Inferior parietal cortex (tissue), 1 donor: ENCODE measurements at regions not wholly inside any gene's neighbourhood (a gene's known extent, or its start where the extent isn't known, plus 50 kb on each side); places are given as distances from the start of the nearest gene placed in this dataset.

Experiments
- DNase-seq: peaks from one replicate; pipeline ENCODE4 v3.0.0-alpha.2; 2016; ENCODE audit errors: extremely low spot score

DNA sequence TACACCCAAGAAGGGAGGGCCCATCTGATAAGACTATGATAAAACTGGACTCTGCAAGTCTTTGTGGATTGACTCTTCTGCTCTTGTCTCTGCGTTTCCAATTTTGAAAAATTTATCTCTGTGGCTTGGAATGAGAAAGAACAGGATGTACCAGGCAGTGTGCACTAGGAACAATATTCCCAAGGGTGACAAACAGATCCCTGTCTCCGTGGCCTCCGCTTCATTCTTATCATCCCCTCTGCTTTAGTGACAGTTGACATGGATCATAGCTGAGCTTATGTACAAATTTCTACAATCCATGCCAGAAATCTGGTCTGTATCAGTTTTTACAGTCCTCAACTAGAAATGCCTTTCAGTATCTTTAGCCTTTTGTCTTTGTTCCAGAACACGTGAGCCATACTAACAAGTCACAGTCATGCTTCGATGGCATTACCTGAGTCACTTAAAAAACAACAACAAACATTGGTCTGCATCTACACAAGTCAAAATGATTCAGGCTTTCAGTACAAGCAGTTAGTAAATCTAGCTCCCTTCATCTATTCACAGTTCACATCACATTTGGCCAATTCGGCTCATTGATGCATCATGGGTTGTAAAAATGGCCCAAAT lies 393.6 kb upstream of the CELF2 start:
- DNase-seq, result no peak

DNA sequence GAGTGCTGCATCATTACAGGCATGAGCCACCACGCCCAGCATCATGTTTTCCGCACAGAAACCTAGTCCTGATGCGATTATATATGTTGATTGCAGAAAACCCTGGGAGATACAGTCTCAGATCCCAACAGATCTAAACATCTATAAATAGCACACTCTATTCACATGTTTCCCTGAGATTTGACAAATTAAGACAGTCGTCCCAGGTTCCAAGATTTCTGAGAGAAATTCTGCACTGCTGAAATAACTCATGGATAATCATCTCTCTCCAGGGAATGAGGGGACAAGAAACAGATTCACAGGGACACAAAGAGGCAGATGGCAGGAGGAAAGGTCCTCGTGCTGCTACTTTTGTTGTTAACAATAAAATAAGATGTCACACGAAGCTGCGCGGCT lies 393.1 kb upstream of the CELF2 start:
- no peak for DNase-seq

DNA sequence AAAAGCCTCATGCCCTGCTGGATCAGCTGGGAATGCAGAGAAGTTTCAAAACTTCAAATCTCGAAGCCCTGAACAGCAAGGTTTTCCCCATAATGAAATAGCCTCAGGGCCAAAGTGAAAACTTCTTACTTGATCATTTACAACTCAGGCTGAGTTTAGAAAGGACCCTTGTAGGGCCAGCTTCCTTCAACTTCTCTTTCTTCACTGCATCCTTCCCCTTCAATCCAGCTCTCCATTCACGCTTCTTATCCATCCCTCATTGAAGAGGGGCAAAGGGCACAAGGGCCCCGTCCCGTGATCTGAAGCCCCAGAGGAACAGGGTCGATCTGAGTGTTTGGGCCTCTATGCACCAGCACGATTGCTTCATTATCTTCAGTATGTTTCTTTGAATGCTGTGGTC lies 392.2 kb upstream of the CELF2 start:
- no peak for DNase-seq

DNA sequence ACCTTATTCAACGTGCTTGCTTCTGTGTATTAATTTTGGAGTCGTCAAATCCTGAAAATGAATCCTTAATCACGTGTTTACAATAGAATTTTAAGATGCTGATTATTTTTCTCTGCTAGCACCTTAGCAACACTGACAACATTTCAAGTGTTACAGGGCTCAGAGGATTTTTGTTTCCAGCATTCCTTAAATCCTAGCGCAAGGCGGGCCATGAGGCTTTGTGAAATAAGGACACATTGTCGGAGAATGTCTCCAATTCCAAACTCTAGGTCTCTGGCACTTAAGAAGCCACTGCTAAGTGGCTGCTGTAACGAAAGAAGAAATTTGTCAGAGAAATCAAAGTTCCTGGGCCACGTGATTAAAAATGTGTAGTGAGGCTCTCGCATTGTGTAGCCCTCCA lies 390.9 kb upstream of the CELF2 start:
- no peak for DNase-seq

DNA sequence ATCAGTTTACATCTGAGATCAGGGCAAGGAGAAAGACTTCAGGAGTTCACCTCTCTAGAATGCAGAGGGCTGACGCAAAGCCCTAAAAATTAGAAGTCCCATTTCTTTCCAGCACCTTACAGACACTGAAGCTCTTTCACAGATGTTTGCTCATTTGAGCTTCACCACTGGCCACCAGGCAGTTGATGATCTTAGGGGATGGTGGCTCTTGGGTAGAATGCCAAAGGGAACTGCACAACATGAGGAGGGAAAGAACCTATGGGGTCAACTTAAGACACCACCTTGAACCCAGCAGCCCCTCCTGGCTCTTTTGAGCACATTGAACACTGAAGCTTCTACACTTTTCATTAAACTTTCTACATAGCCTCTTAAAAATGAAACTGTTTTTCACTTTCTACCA lies 390.3 kb upstream of the CELF2 start:
- no peak for DNase-seq

DNA sequence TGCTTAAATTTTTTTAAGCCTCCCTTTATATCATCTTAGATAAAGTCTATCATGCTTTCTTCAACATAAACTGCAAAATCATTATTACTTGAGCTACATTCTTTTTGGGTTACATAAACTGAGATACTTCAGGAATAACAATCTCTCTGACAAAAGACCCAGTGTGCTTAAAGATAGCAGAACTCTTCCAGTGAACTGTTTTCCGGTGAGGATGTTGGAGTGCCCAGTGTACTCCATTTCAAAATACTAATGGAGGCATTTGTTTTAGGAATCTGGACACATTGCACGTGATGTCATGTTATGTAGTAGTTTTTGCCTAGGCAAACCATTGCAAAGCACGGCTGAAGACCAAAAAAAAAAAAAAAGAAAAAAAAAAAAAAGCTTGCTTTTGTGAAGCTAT lies 388.2 kb upstream of the CELF2 start:
- no peak for DNase-seq

DNA sequence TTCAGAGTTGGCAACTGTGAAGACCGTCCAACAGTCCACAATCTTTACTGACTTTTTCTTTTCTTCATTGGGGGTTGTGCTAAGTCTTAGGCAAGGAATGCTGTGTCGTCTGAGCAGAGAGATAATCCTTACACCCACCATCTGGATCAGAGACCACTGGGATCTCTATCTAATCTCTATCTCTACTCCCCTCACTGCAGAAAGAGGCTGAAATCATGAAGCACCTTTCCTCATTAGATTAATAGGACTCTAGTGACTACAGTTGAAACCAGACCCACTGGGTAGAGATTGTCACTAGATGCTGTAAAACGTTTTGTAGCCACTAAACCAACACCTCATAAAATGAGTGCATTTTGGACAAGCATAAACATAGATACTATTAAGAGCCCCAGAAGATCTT lies 387.4 kb upstream of the CELF2 start:
- DNase-seq, result no peak

DNA sequence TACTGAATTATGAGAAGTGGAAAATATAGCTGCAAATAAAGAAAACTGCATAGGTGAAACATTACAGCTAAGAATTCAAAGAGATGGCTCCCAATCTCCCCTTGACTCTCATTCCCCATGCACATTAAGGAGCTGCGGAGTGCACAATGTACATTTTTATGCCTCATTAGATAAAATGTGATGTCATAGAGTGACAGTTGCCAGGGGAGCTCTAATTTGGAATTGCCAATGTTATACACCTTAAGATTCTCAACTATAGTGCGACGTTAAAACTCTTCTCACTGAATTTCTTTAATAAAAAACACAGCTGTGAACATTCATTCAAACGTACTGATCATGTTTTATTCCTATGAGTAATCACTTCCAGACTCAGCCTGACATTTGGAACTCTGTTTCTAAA lies 386.9 kb upstream of the CELF2 start:
- DNase-seq, result no peak

DNA sequence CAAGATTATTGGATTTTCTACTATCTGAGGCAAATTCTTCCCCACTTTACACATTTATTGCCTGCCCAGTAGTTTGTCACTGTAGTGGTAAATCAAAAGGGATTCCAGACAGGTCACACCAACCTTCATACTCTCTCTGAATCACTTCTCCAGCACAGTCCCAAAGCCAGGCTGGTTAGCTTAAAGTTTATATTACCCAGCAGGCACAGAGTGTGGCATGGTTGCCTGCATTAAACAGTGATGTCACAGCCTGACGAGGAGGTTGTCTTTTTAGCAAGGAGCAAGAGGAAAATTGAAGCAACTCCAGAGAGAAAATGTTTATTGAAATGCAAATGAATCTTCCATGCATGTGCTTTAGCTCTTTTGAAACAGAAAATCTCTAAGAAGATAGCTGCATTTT lies 375.5 kb upstream of the CELF2 start:
- DNase-seq, result no peak

DNA sequence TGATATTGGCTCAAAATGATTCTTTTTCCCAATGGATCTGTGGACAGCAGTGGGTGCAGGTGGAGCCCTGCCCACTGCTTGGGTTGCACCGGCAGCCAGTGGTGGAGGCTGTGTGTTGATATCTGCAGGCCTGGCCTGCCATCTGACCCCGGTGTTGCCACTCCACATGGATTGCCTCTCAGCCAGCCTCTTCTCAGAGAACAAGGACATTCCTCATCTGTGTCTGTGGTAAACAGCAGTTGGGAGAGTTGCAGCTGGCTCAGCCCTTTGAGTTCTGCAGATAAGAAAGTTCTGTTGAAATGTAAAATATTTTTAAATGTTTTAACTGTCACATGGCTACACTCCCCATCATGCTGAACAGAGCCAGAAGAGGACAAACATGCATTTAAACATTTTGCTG lies 374.9 kb upstream of the CELF2 start:
- DNase-seq, result no peak

DNA sequence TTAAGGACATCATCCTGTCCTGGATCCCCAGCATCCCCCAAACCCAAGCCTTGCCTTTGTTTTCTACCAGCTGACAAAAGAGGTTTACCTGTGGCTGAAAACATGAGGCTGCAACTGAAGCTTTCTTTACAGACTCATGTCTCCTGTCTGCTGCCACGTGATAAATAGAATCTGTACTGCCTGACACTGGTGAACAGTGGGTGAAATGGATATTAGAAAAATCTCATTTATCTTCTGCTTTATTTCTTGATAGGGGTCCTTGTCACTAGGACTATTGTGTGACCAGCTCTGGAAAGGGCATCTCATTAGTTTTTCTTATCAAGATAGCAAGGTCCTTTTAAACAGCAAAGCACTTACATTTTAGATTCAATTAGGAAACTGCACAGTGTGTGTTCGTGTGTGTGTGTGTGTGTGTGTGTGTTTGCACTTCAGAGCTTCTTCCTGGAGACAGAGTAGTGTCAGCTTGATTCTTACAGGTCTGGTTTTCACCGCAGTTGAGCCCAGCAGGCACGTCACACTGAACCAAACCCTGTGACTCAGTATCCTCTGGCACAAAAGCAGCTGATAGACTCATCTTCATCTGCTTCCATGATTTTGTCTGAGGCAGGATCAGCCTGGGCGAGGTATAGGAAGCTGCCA lies 373.5 kb upstream of the CELF2 start:
- no peak for DNase-seq

DNA sequence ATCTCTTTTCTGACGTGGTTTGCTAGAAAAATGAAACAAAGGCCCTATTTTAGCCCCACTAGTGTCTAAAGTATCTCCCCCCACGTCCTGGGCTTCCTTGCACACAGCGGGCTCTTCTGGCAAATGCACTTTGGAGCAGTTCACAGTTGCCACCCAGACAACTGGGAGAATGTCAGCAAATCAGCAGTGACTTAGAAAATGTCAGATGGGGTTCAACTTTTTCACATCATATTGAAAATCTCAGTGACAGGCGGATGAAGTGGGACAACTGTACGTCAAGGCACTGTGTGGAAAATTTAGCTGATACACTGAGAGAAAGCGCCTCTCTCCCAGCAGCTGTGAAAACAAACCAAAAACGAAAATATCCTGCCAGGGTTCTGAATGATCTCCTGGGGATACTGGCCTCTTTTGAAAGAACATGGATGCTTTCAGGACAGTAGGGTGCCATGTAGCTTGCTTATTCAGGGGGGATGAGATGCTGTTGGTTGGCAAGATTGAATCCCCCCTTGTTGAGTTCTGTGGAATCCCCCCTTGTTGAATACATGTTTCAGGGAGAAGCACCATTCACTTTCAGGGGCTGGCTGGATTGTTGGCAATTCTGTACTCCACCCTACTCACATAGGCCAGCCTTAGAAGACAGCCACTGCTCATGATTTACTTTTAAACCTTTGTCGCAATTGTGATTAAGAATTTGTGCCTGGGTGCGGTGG lies 372.8 kb upstream of the CELF2 start:
- DNase-seq, result no peak

DNA sequence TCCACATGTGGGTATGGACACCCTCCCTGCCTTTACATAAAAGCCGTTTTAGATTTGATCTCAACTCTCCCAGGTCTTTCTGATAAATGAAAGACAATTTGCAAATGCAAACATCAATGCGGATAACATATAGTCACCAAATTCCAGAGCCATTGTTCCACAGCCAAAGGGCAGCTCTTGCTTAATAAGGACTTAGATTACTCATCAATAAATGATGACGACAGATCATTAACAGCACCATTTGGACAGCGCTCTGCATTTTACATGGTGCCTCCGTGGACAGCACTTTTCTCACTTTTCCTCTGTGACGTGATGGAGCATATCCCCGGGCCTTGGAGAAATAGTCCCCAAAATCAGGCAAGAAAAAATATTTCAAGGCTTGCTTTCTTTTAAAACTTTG lies 370.3 kb upstream of the CELF2 start:
- DNase-seq, result no peak

DNA sequence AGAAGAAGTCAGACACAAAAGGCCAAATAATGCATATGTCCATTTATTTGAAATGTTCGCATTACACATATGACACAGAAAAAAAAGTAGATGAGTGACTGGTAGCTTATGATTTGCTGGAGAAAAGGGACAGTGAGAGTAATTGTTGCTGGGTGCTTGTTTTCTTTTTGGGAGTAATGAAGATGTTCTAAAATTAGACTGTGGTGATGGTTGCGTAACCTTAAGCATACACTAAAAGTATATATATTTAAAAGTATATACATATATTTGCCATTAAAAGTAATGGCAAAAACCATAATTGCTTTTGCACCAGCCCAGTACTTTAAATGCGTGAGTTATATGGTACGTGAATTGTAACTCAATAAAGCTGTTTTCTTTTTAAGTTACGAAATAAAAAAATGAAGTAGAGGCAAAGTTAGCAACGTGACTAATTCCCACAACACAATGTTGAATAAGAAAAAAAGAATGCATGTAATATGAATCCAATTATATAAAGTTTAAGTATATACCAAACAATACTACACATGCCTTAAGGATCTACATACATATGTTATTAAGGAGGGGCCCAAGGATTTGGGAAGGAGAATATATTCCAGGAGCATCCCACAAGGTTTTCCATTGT lies 360.4 kb upstream of the CELF2 start:
- no peak for DNase-seq

DNA sequence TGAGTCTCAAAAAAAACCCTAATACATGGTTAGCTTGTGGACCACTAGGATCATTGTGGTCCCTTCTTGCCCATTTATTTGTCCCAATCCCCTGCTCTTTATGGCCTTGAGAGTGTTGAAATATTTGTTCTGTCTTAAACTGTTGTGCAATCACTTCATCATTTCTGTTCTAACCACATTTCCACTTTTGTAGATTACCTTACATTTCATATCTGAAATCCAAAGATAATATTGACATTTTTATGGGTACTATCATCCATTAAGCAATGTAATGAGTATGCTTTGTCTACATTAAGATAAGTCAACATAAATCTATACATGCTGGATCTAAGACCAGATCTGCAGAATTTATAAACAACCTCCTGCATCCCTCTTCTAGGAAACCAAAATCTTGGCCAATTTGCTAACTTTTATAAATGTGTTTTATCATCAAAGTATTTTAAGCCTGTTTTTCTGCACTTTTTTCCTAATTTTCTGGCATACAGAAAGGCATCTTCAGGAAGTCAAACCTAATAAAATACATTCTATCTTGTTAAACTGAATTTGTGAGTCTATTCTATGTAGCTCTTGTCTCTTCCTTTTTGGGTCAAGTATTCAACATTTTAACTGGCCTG lies 359.4 kb upstream of the CELF2 start:
- no peak for DNase-seq

DNA sequence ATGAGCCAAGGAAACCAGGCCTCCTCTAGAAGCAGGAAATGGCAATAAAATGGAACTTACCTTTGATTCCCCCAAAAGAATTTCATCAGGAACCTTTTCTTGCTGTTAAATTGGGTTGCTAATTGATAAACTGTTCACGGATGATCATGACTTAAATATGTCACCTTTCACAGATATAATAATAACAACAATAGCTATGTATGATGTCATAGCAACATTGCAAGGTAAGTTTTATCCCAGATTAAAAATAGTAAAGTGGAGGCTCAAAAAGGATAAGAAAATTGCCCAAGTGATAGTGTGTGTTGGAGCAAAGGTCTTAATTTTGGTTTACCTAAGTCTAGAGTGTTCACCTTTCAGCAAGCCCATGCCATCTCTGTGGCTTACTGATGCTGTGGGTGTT lies 357.6 kb upstream of the CELF2 start:
- DNase-seq, result no peak

DNA sequence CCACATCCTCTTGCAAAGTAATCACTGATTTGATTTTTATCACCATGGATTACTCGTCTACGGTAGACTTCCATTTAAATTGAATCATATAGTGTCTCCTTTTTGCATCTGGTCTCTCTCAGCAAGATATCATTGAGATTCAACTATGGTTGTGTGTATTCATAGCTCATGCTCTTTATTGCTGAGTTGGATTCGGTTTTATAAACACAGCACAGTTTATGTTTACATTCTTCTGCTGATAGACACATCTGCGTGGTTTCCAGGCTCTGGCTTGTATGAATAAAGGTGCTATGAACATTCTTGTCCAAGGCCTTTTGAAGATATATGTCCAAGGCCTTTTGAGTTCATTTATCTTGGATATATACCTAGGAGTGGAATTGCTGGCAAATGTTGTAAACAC lies 356.5 kb upstream of the CELF2 start:
- no peak for DNase-seq

DNA sequence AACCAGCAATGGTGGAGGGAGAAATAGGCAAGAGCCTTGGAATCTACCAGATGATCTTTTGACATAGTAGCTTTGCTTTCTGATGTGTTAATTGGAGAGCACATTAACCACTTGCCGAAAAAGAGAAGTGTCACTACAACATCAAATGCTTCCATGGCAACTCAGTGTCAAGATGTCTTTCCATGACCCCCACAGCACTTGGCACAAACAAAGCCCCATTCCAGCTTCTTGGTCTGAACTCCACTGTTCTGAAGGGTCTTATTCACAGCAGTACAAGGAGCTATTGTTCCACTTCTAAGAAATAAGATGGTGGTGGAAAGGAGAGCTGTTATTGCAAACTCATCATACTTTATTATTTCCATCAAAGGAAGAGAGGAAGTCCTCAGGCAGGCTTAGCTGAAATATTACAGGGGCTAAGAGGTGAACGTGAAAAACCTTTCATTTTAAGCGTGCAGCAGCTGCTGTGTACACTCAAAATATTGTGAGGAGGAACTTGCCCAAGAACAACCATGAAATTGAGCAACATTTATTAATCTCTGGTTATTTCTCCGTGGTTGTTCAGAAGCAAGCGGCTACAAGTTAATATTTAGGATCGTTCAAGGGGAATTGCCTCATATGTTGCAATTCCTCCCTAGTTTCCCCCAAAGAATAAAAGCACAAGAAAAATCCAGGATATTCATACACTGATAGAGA lies 354.8 kb upstream of the CELF2 start:
- no peak for DNase-seq

DNA sequence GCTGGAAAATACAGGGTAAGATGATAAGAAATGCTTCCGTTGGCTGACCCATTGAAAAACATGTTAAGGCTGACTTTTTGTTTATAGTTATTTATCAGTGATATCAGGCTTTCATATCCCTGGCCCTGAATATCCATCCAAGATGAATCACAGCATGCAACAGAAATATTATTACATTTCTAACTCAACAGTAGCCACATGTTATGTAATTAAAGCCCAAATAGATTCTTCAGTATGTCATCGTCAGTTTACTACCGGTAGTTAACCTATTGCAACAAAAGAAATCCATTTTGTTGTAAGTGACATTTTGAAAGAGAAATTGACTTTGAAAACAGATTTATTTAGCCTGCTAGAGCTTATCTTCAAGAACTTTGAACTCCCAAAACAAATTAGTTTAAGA lies 354.1 kb upstream of the CELF2 start:
- no peak for DNase-seq

DNA sequence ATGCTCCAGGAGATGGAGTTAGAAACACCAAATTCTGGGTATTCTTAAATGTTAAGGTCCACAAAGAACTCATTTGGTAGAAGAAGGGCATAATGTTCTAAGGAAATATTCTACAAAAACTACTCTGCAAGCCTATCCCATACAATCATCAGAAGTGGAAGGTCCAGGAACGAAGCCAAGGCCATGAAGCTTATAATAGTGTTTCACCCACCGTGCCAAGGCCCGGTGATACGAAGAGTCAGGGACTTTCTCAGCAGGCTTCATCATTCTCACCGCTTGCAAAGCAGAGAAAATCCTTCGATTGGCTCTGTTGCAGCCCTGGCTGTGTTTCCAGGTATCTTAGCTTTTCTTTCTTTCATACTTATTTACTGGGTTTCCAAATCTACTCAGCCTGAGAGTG lies 351.9 kb upstream of the CELF2 start:
- DNase-seq, result no peak

DNA sequence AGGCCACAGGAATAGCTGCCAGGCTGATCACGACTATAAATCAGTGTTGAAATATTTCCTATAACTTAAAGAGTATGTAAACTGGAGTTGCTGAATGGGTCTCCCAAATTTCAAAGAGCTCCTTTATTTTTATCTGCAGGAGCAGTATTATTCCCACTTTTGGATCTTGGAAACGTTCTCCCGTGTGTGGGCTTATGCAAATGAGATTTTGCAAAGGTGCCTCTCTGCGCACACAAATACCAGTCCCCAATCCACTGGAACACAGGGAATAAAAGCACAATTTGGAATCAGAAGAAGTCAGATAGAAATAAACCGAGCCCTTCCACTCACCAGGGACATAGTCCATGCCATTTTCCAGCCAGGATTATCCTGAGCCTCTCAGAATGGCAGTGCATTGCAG lies 350.2 kb upstream of the CELF2 start:
- no peak for DNase-seq

DNA sequence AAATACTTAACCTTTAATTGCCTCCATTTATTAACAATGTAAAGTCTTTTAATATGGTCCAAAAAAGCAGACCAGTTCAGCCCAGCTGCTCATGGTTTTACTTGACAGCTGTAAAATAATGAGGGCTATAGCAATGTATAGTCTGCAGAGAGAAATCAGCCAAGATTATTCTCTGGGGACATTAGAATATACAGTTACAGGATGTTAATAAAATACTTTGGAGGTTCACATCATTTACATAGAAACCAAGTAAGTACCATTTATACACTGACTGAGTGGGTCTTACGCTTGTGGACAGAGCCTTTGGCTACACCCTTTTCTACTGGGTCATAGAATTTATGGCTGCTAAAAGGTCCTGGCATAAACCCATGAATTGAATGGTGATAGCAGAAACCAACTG lies 340.7 kb upstream of the CELF2 start:
- no peak for DNase-seq
